Activated naive CD8-positive, alpha-beta T cell treated with anti-CD3 and anti-CD28 coated beads, Interleukin-2, amount 50 U/mL, for 16 hours (primary cell): ENCODE measurements at regions not wholly inside any gene's neighbourhood (a gene's known extent, or its start where the extent isn't known, plus 50 kb on each side); places are given as distances from the start of the nearest gene placed in this dataset.
A peak's percentile ranks its signal among the peaks of the same experiment; 100 is the strongest.

Source experiments
- DNase-seq: peaks from one replicate; pipeline ENCODE4 v3.0.0-alpha.2; 2020; ENCODE audit warnings: low read depth, low spot score

DNA sequence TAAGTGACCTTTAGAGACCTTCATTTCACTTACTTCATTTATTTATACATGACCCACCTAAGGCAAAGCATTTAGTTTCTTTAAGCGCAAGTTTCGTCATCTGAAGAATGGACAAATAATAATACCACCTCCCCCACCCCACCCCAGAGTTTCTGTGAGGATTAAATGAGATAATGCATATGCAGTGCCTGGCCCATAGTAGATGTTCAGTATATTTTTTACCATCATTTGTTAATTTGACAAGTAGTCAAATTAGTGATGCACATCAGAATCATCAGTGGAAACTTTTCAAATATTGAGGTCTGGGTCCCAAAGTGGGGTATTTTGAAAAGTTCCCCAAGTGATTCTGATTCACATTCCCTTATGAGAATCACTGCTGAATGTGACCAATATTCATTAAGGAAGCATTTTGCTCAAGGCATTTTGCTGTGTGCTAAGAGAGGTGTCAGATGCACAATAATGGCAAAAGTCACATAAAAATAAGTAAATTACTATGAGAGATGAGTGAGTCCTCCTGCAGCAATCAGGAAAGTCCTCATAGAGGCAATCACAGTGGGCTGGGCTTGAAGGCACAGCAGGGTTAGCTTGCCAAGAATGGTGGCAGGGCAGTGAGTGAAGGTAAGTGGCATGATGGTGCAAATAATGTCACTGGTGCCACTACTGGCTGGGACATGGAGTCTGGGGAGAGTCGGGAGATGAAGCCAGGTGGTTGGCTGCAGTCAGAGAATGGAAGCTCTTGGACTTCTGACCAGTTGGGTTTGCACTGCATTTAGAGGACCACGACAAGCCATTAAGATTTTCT, 244.1 kb downstream of the PTEN start:
- DNase-seq = no peak

DNA sequence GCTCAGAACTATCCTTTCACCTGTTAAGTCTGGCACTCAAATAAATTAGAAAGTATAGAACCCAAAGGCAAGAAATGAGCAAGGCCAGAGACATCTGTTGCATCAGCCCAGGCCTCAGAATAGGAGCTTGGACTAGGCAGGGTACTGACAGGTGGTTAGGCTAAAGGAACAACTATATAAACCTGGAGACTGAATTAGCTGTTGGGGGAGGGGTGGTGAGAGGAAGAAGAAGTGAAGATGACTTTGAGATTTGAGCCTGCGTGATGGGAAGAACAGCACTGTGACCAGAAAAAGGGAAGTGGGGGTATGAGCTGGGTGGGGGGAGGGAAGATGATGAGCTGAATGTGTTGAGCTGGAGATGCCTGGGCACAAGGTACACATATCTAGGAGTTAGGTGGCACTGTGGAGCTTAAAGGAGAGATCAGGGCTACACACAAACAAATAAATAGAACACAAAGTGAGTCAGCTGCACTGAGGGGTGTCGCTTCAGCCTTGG, 244.7 kb downstream of the PTEN start:
- no peak for DNase-seq

DNA sequence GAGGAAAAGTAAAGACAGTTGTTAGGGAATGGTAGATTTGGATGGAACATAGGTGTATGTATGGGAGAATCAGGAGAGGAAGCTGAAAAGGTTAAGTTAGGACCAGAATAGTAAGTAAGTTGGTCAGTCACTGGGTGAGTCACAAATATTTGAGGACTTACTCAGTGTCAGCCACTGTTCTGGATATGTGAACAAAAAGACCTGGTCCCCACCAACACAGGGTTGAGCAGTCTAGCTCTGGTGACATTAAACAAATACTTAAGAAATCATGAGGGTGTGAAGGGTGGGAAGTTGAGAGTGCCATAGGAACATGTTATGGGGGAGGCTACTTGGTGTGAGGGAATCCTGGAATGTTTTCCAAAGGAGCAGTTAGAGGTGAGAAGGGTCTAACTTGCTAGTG, 246.9 kb downstream of the PTEN start:
- DNase-seq = no peak

DNA sequence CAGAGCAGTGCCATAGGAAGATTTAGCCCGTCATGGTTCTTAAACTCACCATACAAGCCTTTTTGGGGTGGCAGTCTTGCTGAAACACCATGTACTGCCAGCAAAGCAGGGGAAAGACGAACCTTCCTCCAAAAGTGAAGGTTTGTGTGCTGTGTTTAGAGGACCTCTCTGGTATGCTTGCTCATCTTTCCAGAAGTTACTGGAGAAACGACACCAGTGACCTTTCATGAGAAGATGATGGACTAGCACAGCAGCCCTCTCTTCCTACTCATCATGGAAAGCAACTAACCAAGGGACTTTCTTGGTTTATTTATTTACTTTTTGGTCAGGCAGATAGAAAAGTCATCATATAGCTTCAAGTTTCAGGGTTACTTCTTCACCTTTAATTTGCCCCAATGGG, 247.4 kb downstream of the PTEN start:
- no peak for DNase-seq

DNA sequence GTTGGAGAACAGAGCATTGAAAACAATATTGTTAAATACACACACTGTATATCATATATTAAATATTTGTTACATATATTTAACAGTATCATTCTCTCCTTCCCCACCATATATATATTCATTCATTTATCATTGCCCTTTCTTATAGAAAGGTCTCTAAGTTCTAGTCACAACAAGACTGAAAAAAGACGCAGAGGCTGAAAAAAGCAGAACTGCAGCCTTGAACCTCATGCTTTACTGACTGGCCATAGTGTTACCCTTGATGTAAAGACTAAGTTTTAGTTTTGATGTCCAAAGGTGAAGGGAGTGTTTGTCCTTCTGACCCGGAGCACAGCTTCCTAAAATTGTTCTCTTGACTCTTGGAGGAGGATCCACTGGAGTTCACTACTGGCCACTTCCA, 247.9 kb downstream of the PTEN start:
- DNase-seq = no peak

DNA sequence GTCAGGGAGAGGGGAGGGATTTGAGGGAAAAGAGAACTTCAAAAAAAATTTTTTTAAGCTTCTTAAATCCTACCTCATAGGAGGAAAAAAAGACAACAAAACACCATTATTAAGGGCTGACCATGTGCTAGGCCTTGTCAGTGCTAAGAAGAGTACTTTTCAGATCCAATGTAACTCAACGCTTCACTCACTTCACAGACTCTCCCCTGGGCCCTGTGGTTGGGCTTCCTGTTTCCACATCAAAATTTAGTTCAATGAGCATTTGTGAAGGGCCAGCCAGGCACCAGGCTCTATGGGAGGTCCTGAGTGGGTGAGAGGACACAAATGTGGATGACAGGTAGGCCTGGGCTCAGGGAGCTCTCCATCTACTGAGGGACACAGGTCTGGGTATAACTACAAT, 249.8 kb downstream of the PTEN start:
- DNase-seq = no peak

DNA sequence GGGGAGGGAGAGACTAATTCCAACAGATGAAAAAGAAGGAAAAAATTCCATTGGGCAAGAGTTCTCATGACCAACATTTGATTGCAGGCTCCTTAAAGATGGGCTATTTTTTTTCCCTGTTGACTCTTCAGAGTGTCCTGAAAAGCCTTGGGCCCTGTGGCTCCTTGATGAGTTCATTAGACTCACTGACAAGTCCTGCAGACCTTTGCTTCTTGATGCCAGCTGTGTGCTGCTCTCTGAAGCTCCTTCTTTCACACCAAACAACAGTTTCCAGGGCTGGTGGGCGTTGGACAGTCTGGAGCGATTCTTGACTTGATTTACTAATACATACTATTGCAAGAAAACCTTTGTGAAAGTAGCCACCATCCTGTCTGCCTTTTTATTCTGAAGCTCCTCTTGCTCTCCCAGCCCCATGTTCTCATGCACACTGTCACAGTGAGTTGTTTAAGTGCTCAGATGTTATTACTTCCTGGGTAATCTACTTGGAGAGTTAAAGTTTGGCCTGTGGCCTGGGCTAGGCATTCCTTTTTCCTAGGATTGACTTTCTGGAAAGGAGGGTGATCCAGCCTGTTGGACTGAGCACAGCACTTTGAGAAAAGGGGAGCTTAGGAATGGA, 250.3 kb downstream of the PTEN start:
- DNase-seq = no peak

DNA sequence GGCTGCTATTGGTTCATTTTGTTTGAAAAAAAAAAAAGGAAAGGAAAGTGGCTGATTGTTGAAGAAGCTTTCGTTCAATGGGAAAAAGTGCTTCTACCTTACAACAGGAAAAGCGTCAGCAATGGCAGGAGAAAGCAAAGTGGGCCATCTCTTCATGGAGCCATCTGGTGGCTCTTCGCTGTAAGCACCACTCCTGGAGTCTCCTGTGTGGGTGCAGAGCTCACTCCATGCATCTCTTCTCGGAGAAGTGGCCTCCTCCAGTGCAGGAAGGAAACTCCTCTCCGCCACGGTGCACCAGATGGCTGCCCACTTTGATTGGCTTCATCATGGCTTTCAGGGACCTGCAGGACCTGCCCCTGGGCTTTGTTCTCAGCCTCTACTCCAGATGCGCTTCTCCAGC, 250.9 kb downstream of the PTEN start:
- DNase-seq = no peak

DNA sequence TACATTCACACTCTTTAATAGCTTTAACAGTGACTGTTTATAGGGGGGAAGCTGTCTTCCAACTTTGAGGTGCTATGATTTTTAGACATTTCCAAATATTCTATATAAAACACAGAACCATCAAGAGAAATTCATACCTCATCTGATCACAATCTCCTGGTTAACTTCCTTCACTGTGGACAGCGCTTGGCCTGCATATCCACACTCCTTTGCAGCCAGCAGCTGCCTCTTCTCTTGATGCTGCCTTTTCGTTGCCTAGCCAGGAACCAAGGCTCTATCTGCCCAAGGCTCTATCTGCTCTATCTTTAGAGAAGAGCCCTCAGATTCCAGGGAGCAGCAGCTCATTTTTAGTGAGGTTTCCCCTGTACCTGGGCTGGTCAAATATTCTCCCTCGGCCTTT, 252.0 kb downstream of the PTEN start:
- no peak for DNase-seq

DNA sequence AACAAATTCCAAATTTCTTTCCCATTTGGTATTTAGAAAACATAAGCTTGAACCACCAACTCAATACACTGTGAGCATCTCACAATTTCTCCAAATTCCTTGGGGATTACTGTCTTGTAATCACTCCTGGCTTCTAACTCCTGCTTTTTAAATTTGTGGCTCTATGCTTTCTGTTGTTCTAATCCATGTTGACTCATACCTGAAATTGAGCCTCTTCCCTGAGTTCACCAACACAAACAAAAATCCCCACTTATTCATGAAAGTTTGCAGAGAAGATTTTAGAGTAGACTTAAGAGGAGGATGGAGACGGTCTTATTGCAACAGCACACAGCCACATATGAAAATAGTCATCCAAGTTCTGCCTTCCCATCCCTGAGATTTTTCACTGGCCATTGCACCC, 252.5 kb downstream of the PTEN start:
- no peak for DNase-seq

DNA sequence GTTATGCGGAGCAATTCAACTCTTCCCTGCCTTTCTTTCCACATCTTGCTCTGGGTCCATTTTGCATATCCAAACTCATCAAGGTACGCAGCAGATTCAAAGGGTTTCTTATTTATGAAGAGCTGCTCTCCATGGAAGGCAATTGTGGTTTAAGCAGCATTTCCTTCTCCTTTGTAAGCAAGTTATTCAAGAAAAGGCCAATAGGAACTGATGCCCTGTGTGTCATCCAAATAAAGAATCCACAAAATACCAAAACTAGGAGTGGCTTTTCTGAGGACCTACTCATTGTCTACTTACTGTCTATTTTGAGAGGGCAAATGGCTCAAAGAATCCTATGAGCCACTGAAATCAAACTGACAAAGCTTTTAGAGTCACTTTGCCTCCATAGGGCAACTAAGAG, 253.1 kb downstream of the PTEN start:
- DNase-seq = no peak

DNA sequence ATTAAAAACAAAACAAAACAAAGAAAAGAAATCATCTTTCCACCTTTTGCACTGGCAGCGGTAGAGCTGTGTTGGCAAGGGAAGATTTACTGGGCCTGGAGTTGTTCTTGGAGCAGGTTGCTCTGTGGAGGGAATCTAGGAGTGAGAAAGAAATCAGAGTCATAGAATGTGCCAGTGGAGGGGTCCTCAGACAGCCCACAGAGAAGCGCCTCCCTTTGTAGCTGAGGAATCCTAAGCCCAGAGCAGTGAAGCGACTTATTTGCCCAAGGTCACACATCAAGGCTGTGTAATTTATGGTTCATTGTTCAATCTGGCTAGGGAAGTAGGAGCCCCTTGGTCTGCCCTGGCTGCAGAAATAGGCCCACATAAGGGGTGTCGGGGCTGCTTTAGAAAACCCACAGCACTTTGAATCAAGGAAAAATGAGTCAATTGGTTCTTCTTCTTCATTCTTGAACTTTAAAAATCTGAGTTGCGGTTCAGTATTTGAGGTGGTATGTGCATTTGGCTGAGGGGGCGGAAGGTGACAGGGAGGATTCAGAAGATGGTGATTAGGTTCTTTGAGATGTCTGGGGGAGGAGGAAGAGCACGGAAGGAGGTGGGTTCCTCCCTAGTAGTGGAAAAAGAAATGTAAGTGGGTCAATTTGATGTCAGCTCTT, 253.7 kb downstream of the PTEN start:
- peak; percentile 39 for DNase-seq

DNA sequence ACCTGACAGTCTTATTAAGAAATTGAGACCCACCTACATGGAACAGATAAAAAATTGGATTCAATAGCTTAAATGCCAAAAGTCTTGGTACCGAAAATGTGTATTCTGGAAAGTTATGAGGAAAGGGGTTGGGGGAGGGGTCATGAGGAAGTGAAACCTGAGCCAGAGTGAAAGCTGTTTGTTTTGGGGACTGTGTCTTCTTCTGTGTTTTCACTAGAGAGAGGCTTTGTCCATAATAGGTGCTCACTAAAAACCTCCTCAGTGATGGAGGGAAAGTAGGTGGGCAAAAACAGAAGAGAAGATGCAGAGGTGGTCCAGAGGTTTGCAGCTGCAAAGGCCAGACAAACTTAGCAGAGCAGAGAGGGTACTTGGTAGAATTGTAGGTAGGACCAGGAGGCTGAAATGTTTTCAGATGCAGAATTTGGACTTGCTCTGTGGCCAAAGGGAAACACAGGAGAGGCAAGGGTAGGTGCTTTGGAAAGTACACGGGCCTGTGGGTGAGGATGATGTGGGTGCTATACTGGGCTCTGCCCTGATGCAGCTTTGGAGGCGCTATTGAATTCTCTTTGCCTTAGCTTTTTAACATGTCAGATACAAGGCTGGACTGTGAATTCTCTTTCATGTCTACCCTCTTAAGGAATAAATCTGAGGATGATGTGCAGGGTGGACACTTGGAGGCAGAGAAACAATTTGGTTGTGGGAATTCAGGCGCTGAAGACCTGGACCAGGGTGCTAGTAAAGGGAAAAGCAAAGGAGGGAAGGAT, 254.6 kb downstream of the PTEN start:
- DNase-seq = no peak

DNA sequence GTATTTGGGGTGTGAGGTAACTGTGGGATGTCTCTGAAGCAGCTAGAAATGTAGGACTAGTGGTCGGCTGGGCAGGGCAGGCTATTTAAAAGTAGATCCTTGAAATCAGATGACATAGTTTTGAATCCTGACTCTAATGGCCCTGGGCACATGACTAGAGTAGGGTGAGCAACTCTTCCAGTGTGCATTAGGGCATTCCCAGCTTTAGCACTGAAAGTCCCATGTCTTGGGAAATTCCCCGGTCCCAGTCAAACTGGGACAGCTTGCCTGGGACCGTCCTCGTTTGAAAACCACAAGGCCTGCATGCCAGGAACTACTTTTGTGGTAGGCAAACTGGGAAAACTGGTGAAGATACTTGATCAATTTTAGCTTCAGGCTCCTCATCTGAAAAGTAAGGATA, 255.3 kb downstream of the PTEN start:
- no peak for DNase-seq

DNA sequence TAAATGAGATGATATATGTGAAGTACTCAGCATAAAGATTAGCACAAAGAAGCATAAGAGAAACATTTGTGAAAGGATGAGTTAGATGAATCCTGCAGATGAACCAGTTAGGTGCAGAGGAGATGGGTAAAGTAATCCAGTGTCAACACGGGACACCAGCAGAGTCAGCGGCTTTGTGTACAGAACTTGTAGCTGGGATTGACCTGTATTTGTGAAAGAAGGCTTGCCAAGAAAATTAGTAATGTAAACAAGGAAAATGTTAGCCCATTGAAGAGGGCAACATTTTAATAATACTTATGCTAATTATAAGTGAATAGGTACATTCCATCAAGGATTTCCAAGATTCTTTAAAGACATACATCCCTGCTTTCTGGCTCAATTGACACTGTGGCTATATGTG, 255.7 kb downstream of the PTEN start:
- DNase-seq = no peak

DNA sequence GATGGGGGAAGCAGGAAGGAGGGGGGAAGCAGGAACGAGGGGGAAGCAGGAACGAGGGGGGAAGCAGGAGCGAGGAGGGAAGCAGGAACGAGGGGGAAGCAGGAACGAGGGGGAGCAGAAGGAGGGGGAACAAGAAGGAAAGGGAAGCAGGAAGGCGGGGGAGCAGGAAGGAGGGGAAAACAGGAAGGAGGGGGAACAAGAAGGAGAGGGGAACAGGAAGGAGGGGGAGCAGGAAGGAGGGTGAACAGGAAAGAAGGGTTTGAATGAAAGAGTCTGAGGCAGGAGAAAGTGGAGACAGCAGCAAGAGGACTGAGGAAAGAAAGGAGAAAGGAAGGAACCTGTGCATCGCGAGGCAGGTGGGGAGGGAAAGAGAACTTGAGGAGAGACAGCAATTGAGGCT, 256.6 kb downstream of the PTEN start:
- DNase-seq = no peak

DNA sequence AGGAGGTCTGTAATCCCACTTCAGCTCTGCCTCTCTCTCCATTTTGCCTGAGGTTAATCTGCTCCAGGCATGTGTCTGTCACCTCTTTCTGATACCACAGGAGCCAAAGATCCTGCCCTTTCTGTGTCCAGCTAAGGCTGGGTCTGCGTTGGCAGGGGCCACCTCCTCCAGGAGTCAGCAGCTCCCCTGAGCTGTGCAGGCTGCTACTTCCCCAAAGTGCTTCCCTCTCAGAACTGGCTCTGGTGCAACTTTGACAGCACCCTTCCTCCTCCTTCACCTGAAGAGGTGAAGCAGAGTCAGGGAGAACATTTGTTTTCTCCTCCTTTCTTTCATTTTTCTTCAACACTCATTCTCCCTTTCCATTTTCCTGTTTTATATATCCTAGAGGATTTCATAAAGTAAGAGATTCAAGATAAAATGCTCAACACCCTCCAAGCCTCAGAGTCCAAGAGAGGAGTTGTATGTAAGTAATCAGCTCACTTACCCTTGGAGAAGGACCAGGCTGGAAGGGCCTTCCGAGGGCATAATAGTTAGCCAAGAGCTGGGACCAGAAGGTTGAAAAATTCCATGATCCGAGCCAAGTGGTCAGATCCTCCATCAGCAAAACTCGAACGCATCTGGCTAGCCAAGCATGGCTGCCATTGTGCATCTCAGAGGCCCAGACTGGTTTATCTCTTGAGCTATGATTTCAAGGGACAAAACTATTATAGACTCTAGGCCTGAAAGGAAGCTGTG, 257.3 kb downstream of the PTEN start:
- no peak for DNase-seq

DNA sequence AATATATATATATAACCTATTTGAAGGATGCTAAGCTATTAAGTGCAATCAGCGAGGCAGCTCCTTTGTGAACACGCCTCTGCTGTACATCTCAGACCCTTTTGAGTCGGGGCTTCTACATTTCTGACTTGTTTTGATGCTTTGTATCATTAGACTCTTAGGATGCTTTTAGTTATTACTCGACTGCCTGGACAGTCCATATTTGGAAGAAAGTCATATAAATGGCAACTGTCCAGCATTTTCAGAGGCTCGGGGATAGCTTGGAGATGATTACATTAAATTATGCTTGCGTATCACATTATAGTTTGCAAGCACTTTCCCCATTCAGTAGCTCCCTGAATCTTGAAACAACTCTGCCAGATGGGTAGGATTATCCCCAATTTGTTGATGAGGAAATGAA, 257.9 kb downstream of the PTEN start:
- DNase-seq = no peak

DNA sequence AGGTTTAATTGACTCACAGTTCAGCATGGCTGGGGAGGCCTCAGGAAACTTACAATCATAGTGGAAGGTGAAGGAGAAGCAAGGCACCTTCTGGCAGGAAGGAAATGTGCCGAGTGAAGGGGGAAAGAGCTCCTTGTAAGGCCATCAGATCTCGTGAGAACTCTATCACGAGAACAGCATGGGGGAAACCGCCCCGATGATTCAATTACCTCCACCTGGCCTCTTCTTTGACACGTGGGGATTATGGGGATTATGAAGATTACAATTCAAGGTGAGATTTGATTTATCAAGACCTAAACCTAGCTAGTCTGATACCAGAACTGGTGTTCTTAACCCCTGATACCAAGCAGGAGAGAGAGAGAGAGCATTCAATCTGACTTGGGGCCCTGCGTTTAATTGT, 258.7 kb downstream of the PTEN start:
- no peak for DNase-seq

DNA sequence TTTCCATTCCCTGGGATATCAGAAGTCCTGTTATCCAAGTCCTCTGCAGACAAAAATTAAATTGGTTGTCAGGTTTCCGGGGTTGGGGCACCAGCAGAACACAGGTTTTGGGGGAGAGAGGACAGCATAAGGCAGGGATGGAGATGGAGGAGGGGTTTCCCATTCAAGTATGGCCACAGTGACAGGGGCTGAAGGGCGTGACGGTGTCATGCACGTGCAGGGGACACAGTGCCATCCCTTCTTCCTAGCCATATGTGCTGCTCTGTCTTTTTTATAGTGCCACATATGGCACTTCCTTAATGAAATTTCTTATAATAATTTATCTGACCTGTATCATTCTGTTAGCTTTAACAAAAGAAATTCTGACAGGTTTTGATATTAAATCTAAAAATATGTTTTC, 259.2 kb downstream of the PTEN start:
- DNase-seq = no peak

DNA sequence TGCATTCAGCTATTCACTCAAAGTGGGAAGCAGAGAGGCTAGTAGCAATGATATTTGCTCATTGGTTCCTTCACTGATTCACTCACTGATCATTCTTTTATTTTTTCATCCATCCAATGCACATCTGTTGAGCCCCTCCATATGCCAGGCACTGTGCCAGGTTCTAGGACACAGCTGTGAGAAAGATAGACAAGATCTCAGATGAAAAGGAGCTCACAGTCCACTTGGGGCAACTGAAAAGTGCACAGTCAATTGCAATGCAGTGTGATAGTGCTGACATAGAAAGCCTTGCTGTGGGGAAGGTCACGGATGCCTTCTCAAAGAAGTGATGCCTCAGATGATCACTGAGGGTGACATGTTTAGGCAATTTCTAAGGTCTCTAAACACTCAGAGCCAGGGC, 262.3 kb downstream of the PTEN start:
- DNase-seq = no peak

DNA sequence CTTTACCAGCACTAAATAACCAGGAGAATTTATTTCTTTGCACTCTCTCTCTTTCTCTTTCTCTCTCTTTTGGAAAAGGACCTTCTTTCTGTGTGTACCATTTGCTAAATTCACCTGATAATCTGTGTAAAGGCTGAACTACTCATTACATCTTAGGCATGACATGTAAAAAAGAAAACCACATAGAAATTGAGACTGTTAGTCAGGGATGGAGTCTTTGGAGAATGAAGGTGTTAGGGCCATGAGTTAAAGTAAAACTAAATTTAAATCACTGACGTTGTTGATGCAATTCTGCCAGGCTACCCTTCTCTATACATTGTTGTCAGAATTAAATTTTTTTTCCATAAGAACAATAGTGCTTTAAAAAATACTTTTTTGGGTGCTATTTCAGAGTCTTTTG, 263.3 kb downstream of the PTEN start:
- DNase-seq = no peak
